Gastrocnemius medialis (tissue), 4 donors: ENCODE measurements at regions not wholly inside any gene's neighbourhood (a gene's known extent, or its start where the extent isn't known, plus 50 kb on each side); places are given as distances from the start of the nearest gene placed in this dataset.
"Not testable (repeated sequence)": the region's sequence is repeated elsewhere in the genome, so short reads cannot be mapped to it uniquely, and the experiment has no call there.

Source experiments
- ATAC-seq, 2 donors: fragments of 150-250 bp; one replicate each; pipeline ENCODE4 v1.9.1; 2016
- DNase-seq, 2 donors: peaks; one replicate each; pipeline ENCODE4 v3.0.0-alpha.2; 2019
- H3K27ac ChIP-seq, 4 donors: fragments of 200-600 bp; sonication (generic); 1 replicate in 1 of 4; 2 replicates in 3 of 4; pipeline ENCODE4 v1.5.1; 2016 to 2018; ENCODE audit warnings: mild to moderate bottlenecking in 2 of 4, moderate library complexity in 1 of 4
- H3K27me3 ChIP-seq, 3 donors: fragments of 200-600 bp; sonication (generic) in 2 of 3; 1 replicate in 1 of 3; 2 replicates in 2 of 3; pipeline versions ENCODE4 v1.5.1 to v1.6.0; 2016 to 2019; ENCODE audit warnings: mild to moderate bottlenecking in 1 of 3, moderate library complexity in 1 of 3
- H3K36me3 ChIP-seq, 2 donors: fragments of 200-600 bp; sonication (generic) in 1 of 2; one replicate each; pipeline ENCODE4 v1.5.1; 2017 to 2018
- H3K4me1 ChIP-seq, 2 donors: fragments of 200-600 bp; sonication (generic) in 1 of 2; one replicate each; pipeline ENCODE4 v1.5.1; 2016 to 2017; ENCODE audit warnings: mild to moderate bottlenecking in 2 of 2
- H3K4me3 ChIP-seq, 4 donors: fragments of 200-600 bp; sonication (generic) in 3 of 4; 1 replicate in 1 of 4; 2 replicates in 3 of 4; pipeline ENCODE4 v1.5.1; 2016 to 2019; ENCODE audit warnings: mild to moderate bottlenecking in 2 of 4
- H3K9me3 ChIP-seq, 3 donors: fragments of 200-600 bp; sonication (generic) in 2 of 3; 1 replicate in 1 of 3; 2 replicates in 2 of 3; pipeline ENCODE4 v1.5.1; 2016 to 2019
- POLR2A ChIP-seq, 2 donors: fragments of 450-650 bp; IDR thresholded peaks; one replicate each; pipeline ENCODE4 v1.6.1; 2017; ENCODE audit warnings: antibody characterized with exemption in 2 of 2, mild to moderate bottlenecking in 2 of 2, moderate library complexity in 2 of 2
- in situ Hi-C, 4 donors: fragments of 200-750 bp; cut with MboI; loops; one replicate each; pipeline versions ENCODE4 v1.15.0 to v1.8.0; 2017; ENCODE audit warnings: low sequenced_read_pairs in 4 of 4
- intact Hi-C: fragments of 100-400 bp; cut with DNase I; formaldehyde crosslinking; loops from one replicate; pipeline ENCODE4 v1.15.1; 2023; ENCODE audit warnings: low total_unique reads
- TF ChIP-seq, protein P1 (sequence below), 5 experiments: fragments of 450-650 bp in 3 of 5; fragments of 200-600 bp in 2 of 5; sonication (generic) in 2 of 5; IDR thresholded peaks in 4 of 5; conservative IDR thresholded peaks in 1 of 5; 1 replicate in 4 of 5; 2 replicates in 1 of 5; pipeline ENCODE4 v1.5.1; 2016 to 2019; ENCODE audit warnings: antibody characterized with exemption in 5 of 5, mild to moderate bottlenecking in 3 of 5, moderate library complexity in 3 of 5

DNA sequence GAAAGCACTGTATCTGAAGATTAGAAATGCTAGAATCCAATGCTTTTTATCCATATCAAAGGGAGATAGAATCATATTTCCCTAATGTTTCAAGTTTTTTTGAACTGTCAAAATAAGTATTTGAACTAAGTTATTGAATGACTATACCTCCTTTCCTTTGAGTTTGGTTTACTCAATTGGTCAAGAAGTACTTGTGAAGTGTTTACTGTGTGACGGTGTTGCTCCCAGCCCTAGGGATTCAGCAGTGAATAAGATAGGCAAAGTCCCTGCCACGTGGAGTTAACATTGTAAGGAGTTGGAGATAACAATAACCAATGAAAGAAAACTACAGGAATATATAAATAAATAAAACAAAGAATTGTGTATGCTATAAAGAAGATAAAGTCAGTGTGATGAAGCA lies 535.9 kb downstream of the FRK start:
- Histone ChIP-seq H3K4me1 (no peaks in the 10 kb centered on the region), H3K27me3 (no peaks in the 10 kb centered on the region), H3K9me3 (no peaks in the 10 kb centered on the region), H3K4me3 (no peak overlapping the region), H3K27ac (no peak overlapping the region), H3K36me3 (no peaks in the 10 kb centered on the region)
- TF ChIP-seq POLR2A (IDR thresholded peaks at IDR 0.05), result no peak
- TF ChIP-seq, protein P1, sequence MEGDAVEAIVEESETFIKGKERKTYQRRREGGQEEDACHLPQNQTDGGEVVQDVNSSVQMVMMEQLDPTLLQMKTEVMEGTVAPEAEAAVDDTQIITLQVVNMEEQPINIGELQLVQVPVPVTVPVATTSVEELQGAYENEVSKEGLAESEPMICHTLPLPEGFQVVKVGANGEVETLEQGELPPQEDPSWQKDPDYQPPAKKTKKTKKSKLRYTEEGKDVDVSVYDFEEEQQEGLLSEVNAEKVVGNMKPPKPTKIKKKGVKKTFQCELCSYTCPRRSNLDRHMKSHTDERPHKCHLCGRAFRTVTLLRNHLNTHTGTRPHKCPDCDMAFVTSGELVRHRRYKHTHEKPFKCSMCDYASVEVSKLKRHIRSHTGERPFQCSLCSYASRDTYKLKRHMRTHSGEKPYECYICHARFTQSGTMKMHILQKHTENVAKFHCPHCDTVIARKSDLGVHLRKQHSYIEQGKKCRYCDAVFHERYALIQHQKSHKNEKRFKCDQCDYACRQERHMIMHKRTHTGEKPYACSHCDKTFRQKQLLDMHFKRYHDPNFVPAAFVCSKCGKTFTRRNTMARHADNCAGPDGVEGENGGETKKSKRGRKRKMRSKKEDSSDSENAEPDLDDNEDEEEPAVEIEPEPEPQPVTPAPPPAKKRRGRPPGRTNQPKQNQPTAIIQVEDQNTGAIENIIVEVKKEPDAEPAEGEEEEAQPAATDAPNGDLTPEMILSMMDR (IDR thresholded peaks at IDR 0.05 in 4 of 5, conservative IDR thresholded peaks at IDR 0.05 in 1 of 5), result no peak
- in situ Hi-C loops (no loop called here), intact Hi-C loops (no loop called here)
- no peak for ATAC-seq
- DNase-seq, result no peak

DNA sequence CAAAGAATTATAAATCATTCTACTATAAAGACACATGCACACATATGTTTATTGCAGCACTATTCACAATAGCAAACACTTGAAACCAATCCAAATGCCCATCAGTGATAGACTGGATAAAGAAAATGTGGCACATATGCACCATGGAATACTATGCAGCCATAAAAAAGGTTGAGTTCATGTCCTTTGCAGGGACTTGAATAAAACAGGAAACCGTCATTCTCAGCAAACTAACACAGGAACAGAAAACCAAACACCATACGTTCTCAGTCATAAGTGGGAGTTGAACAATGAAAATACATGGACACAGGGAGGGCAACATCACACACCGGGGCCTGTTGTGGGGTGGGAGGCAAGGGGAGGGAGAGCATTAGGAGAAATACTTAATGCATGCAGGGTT lies 538.9 kb downstream of the FRK start:
- DNase-seq, H3K36me3 ChIP-seq, H3K4me3 ChIP-seq, ATAC-seq, in situ Hi-C loops, H3K9me3 ChIP-seq, H3K27me3 ChIP-seq, intact Hi-C loops, H3K4me1 ChIP-seq, H3K27ac ChIP-seq: not testable (repeated sequence)

DNA sequence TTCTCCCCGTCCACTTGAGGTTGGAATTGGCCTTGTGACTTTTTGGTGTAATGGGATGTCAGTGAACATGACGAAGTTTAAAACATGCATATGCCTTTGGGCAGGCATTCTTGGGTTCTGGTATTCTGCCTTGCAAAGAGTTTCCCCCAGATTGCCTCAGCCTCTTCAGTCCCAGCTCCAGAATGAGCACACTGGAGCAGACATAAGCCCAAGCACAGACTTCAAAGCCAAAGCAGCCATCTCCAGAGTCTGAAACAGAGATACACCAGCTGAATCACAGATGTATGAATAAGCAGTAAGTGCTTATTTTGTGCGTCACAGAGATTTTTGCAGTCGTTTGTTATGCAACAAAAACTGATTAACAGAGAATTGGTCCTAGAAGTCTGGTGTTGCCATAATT lies 546.0 kb downstream of the FRK start:
- Histone ChIP-seq H3K36me3 (no peaks in the 10 kb centered on the region), H3K4me1 (no peaks in the 10 kb centered on the region), H3K4me3 (no peak overlapping the region), H3K27me3 (no peaks in the 10 kb centered on the region), H3K9me3 (no peaks in the 10 kb centered on the region), H3K27ac (no peak overlapping the region)
- intact Hi-C loops (no loop called here), in situ Hi-C loops (no loop called here)
- TF ChIP-seq, protein P1 (IDR thresholded peaks at IDR 0.05 in 4 of 5, conservative IDR thresholded peaks at IDR 0.05 in 1 of 5), result no peak
- DNase-seq (no peak), ATAC-seq (no peak)

DNA sequence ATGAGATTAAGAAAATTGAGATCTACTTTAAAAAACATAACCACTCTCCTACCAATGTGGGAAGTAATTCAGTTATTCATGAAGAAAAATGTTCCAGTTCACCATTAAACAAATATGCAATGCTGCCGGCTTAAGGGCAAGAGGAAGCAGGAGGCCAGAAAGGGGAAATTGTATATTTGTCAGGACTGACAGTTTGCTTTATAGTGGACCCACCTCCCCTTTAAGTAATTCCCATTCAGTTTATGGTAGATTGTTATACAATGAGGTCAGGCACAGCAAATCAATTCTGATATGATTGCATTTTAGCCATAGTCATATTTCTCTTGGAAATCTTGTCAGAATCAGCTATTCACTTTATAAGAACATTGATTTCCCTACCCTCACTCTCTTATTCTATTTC lies 547.8 kb downstream of the FRK start:
- Histone ChIP-seq H3K27me3 (no peaks in the 10 kb centered on the region), H3K9me3 (no peaks in the 10 kb centered on the region), H3K27ac (no peak overlapping the region), H3K4me1 (no peaks in the 10 kb centered on the region), H3K4me3 (no peak overlapping the region), H3K36me3 (no peaks in the 10 kb centered on the region)
- in situ Hi-C loops (no loop called here), intact Hi-C loops (no loop called here)
- TF ChIP-seq POLR2A (IDR thresholded peaks at IDR 0.05), result no peak
- TF ChIP-seq, protein P1 (IDR thresholded peaks at IDR 0.05 in 4 of 5, conservative IDR thresholded peaks at IDR 0.05 in 1 of 5), result no peak
- no peak for ATAC-seq
- no peak for DNase-seq

DNA sequence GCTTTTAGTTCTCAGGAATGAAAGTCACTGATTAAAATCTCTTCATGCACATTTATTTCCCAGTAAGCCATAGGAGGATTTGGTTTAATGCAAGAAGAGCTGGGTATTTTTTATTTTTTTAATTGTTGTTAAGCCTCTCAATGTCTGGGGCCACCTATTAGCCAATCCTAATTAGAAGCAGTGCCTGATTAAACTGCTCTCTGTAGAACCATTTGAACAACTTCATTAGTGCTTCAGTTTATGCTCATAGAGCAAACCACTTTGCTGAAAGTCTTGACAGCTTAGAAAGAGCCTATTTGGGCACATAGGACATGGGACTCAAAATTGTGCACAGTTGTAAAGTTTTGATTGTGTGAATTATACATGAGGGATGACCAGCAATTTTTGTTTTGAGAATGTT lies 548.9 kb downstream of the FRK start:
- H3K27ac ChIP-seq, result no peak overlapping the region
- intact Hi-C loops, result no loop called here
- DNase-seq (no peak), ATAC-seq (no peak)
- no peaks in the 10 kb centered on the region for H3K27me3 ChIP-seq
- no peak overlapping the region for H3K4me3 ChIP-seq
- no peaks in the 10 kb centered on the region for H3K36me3 ChIP-seq
- H3K9me3 ChIP-seq, result no peaks in the 10 kb centered on the region
- TF ChIP-seq, protein P1 (IDR thresholded peaks at IDR 0.05 in 4 of 5, conservative IDR thresholded peaks at IDR 0.05 in 1 of 5), result no peak
- TF ChIP-seq POLR2A (IDR thresholded peaks at IDR 0.05), result no peak
- in situ Hi-C loops, result no loop called here
- no peaks in the 10 kb centered on the region for H3K4me1 ChIP-seq

DNA sequence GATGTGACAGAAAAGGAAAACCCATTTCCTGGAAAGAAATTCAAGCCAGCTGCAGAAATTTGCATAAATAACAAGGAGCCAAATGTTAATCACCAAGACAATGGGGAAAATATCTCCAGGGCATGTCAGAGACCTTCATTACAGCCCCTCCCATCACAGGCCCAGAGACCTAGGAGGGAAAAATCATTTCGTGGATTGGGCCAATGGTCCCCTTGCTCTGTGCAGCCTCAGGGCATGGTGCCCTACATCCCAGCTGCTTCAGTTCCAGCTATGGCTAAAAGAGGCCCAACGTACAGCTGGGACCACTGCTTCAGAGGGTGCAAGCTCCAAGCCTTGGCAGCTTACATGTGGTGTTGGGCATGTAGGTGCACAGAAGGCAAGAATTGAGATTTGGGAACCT lies 558.3 kb downstream of the FRK start:
- H3K27ac ChIP-seq, H3K27me3 ChIP-seq, in situ Hi-C loops: not testable (repeated sequence)

More for the DNA sequence above, 558.3 kb downstream of the FRK start:
- ATAC-seq, H3K4me1 ChIP-seq, H3K9me3 ChIP-seq, intact Hi-C loops, H3K36me3 ChIP-seq, H3K4me3 ChIP-seq, DNase-seq: not testable (repeated sequence)
